Psoas muscle (tissue), 7 donors: ENCODE measurements at regions not wholly inside any gene's neighbourhood (a gene's known extent, or its start where the extent isn't known, plus 50 kb on each side); places are given as distances from the start of the nearest gene placed in this dataset.

ENCODE experiments used
- ATAC-seq, 4 donors: fragments of 200-7000 bp; cut with Tn5 transposase; one replicate each; pipeline ENCODE4 v1.9.1; 2020; ENCODE audit warnings: moderate library complexity in 3 of 4, mild to moderate bottlenecking in 2 of 4
- DNase-seq, 2 donors: peaks; one replicate each; pipeline ENCODE4 v3.0.0-alpha.2; 2020
- H3K27ac ChIP-seq: fragments of 200-600 bp; one replicate; pipeline ENCODE4 v1.8.0; 2022
- H3K27me3 ChIP-seq, 3 donors: fragments of 200-600 bp in 1 of 3; one replicate each; pipeline versions ENCODE4 v1.6.1 to v1.8.0; 2013 to 2022; ENCODE audit warnings: low read length in 2 of 3, mild to moderate bottlenecking in 2 of 3, moderate library complexity in 1 of 3; ENCODE audit not compliant: insufficient read depth in 3 of 3
- H3K36me3 ChIP-seq, 2 donors: fragments of 200-600 bp in 1 of 2; one replicate each; pipeline versions ENCODE4 v1.6.1 to v1.8.0; 2013 to 2022; ENCODE audit warnings: low read depth in 1 of 2, mild to moderate bottlenecking in 1 of 2, moderate library complexity in 1 of 2; ENCODE audit not compliant: insufficient read depth in 1 of 2
- H3K4me1 ChIP-seq: fragments of 200-600 bp; one replicate; pipeline ENCODE4 v1.8.0; 2022
- H3K4me3 ChIP-seq: fragments of 200-600 bp; one replicate; pipeline ENCODE4 v1.8.0; 2022; ENCODE audit warnings: mild to moderate bottlenecking
- H3K9me3 ChIP-seq: fragments of 200-600 bp; one replicate; pipeline ENCODE4 v1.8.0; 2022
- WGBS, 3 donors: extraction: QIAGEN DNeasy Blood & Tissue Kit; methylation state at CpG; one replicate each; pipeline versions ENCODE4 v1.1.6 to v1.1.7; 2013; 5-methylcytosine and 5-hydroxymethylcytosine counted together
- intact Hi-C, 2 donors: fragments of 100-400 bp; cut with DNase I; formaldehyde crosslinking; loops; one replicate each; pipeline versions ENCODE4 v1.11.0 to v1.14.2; 2022
- TF ChIP-seq, protein P1 (sequence below): fragments of 200-600 bp; IDR thresholded peaks from one replicate; pipeline ENCODE4 v1.8.0; 2022; ENCODE audit warnings: antibody characterized with exemption
- donor health status: healthy with polysubstance abuse.
- donor health status: DM: no; HTN: no; CAD: no; lungs with moderate emphysema.
- donor health status: Bipolar disorder and iron deficiency.
- donor health status: healthy.
- donor health status: DM: yes; HTN: yes; CAD: no.
- donor health status: DM: no; HTN: no; CAD: no.
- donor health status: DM: yes; HTN: yes; CAD: no.

DNA sequence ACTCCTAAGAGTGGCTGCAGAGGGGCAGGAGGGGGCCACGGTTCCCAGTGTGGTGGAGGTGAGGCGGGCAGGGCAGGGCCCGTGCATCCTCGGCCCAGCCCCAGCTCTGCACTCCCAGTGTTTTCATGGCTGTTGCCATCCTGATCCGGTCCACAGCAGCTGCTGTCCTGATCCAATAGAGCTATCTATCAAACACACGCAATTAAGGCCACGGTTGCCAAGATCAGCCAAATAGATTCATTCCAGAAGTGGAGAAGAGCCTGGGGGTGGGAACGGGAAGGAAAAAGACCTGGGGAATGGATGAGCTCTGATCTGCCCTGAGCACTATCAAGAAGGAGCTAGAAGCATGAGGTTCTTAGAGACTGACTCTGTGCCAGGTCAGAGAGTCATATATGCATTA is 160.9 kb upstream of the SYT13 start:
- no peak for DNase-seq
- no peak overlapping the region for H3K27ac ChIP-seq
- no peak overlapping the region for H3K4me3 ChIP-seq
- H3K4me1 ChIP-seq: no peaks in the 10 kb centered on the region
- peaks cover 0 to 44% (median 0%) of the 10 kb centered on the region in 3 donors for H3K27me3 ChIP-seq
- TF ChIP-seq, protein P1, sequence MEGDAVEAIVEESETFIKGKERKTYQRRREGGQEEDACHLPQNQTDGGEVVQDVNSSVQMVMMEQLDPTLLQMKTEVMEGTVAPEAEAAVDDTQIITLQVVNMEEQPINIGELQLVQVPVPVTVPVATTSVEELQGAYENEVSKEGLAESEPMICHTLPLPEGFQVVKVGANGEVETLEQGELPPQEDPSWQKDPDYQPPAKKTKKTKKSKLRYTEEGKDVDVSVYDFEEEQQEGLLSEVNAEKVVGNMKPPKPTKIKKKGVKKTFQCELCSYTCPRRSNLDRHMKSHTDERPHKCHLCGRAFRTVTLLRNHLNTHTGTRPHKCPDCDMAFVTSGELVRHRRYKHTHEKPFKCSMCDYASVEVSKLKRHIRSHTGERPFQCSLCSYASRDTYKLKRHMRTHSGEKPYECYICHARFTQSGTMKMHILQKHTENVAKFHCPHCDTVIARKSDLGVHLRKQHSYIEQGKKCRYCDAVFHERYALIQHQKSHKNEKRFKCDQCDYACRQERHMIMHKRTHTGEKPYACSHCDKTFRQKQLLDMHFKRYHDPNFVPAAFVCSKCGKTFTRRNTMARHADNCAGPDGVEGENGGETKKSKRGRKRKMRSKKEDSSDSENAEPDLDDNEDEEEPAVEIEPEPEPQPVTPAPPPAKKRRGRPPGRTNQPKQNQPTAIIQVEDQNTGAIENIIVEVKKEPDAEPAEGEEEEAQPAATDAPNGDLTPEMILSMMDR: no peak
- intact Hi-C loops: no loop called here
- no peaks in the 10 kb centered on the region for H3K9me3 ChIP-seq
- WGBS, 3 donors: 45 to 52% (median 49%) methylated on average over 8 of the region's 8 CpGs
- no peaks in the 10 kb centered on the region for H3K36me3 ChIP-seq
- no peak for ATAC-seq

DNA sequence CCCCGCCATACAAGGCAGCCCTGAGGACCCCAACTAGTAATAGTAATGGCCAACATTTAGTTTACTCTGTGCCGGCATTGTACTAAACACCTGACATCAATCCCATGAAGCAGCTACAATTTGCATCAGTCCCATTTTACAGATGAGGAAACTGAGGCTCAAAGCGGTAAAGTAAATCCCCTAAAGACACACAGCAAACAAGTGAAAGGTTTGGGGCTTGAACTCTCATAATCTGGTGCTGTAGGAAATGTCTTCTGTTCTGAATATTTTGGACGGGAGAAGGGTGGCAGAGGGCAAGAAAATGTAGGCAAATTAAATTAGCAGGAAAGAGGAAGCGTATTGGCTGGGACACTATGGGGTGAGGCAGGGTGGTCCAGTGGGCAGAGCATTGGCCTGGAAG is 160.3 kb upstream of the SYT13 start:
- no peak overlapping the region for H3K27ac ChIP-seq
- no peaks in the 10 kb centered on the region for H3K36me3 ChIP-seq
- H3K4me1 ChIP-seq: no peaks in the 10 kb centered on the region
- no peaks in the 10 kb centered on the region for H3K9me3 ChIP-seq
- TF ChIP-seq, protein P1: no peak
- no peak overlapping the region for H3K4me3 ChIP-seq
- peaks cover 0 to 44% (median 4%) of the 10 kb centered on the region in 3 donors for H3K27me3 ChIP-seq
- ATAC-seq (no peak), DNase-seq (no peak)
- 73 to 93% (median 89%) methylated on average over 5 of the region's 5 CpGs for WGBS, 3 donors
- intact Hi-C loops: no loop called here

DNA sequence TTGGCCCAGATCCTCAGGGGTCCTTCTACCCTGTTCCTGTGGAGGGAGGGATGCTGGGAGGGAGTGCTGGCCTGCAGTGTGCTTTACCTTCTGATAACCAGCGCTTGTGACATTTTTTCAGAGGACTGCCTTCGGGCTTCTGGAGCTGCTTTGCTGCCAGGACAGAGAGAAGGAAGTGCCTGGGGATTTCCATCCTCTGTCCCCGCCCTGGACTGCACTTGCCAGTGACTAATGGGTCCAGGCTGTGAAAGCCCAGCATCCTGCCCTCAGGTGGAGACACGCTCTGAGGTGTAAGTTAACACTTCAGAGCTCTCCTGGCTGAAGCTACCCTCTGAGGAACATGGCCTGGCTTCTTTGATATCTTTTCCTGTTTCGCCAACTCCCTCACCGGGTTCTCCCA is 158.7 kb upstream of the SYT13 start:
- DNase-seq (no peak), ATAC-seq (no peak)
- WGBS, 3 donors: 33 to 45% (median 33%) methylated on average over 6 of the region's 6 CpGs
- Histone ChIP-seq H3K9me3 (no peaks in the 10 kb centered on the region), H3K27ac (no peak overlapping the region), H3K4me1 (no peaks in the 10 kb centered on the region), H3K27me3 (peaks cover 0 to 58% (median 4%) of the 10 kb centered on the region in 3 donors), H3K4me3 (no peak overlapping the region), H3K36me3 (no peaks in the 10 kb centered on the region)
- intact Hi-C loops: no loop called here
- TF ChIP-seq, protein P1: no peak

DNA sequence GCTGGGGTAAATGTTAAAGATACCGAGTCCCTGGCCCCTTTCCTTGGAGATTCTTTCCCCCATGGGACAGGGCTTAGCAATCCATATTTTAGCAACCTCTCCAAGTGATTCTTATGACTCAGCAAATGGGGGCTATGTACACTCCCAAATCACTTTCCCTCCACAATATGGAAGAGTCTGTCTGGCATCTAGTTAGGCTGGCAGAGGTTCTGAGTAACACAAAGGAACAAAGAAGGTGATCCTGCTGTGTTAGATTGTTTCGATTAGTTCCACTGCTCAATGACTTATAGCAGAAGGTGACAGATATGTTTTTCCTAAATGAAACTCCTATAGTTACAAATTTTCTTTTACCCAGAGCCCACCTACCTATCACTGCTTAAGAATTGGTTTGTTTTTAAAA is 154.0 kb upstream of the SYT13 start:
- Histone ChIP-seq H3K36me3 (no peaks in the 10 kb centered on the region), H3K27ac (no peak overlapping the region), H3K27me3 (peaks cover 0 to 44% (median 4%) of the 10 kb centered on the region in 3 donors), H3K9me3 (no peaks in the 10 kb centered on the region), H3K4me1 (no peaks in the 10 kb centered on the region), H3K4me3 (no peak overlapping the region)
- WGBS, 3 donors: 63 to 81% (median 69%) methylated on average over 2 of the region's 2 CpGs
- intact Hi-C loops: no loop called here
- DNase-seq (no peak), ATAC-seq (no peak)
- TF ChIP-seq, protein P1: no peak

DNA sequence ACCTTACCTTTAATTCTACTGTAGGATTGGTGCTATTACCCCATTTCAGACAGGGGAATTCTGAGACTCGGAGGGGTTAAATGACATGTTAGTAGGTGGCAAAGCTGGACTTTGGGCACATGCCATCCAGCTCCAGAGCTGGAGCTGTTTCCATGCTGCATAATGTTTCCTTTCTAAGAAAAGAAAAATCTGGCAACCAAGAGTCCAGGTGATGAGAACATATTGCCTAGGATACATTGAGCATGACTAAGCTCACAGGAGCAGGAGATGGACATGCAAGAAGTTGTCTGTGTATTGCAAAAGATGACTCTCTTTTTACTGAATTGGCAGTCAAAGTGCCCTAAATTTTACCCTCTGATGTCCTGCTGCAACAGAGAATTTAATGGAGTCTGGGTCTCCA is 150.8 kb upstream of the SYT13 start:
- H3K4me1 ChIP-seq: no peaks in the 10 kb centered on the region
- intact Hi-C loops: no loop called here
- H3K36me3 ChIP-seq: no peaks in the 10 kb centered on the region
- ATAC-seq: no peak
- WGBS, 3 donors: 64 to 89% (median 79%) methylated on average over 1 of the region's 1 CpG
- H3K9me3 ChIP-seq: no peaks in the 10 kb centered on the region
- no peak for DNase-seq
- no peak overlapping the region for H3K4me3 ChIP-seq
- no peak overlapping the region for H3K27ac ChIP-seq
- TF ChIP-seq, protein P1: no peak
- peaks cover 0 to 33% (median 4%) of the 10 kb centered on the region in 3 donors for H3K27me3 ChIP-seq
